ENCODE measurements at regions not wholly inside any gene's neighbourhood (a gene's known extent, or its start where the extent isn't known, plus 50 kb on each side); places are given as distances from the start of the nearest gene placed in this dataset.

GRCh38 chr6:78308025-78308424, 559.3 kb upstream of the IRAK1BP1 start:
- TF ChIP-seq REST (IDR thresholded peaks at IDR 0.05; ENCODE audit: insufficient replicate concordance, low read depth) (no peak), SPI1 (IDR thresholded peaks at IDR 0.05; ENCODE audit: borderline replicate concordance, low read depth) (no peak), CTCF (IDR thresholded peaks at IDR 0.05; ENCODE audit: insufficient read depth, low read length) (no peak), POLR2AphosphoS5 (IDR thresholded peaks at IDR 0.05; ENCODE audit: low read depth) (no peak)
